22Rv1 (cell line): ENCODE measurements at regions not wholly inside any gene's neighbourhood (a gene's known extent, or its start where the extent isn't known, plus 50 kb on each side); places are given as distances from the start of the nearest gene placed in this dataset.

Experiments
- H3K27ac ChIP-seq: fragments of 450-650 bp; 2 replicates; pipeline ENCODE4 v1.5.1; 2017
- ZFX ChIP-seq: fragments of 450-650 bp; IDR thresholded peaks from 2 replicates; pipeline ENCODE4 v1.6.1; 2017; ENCODE audit warnings: antibody characterized with exemption, borderline replicate concordance
- TF ChIP-seq, protein P1 (sequence below): fragments of 450-650 bp; IDR thresholded peaks from 2 replicates; pipeline ENCODE4 v1.5.1; 2017; ENCODE audit warnings: mild to moderate bottlenecking

DNA sequence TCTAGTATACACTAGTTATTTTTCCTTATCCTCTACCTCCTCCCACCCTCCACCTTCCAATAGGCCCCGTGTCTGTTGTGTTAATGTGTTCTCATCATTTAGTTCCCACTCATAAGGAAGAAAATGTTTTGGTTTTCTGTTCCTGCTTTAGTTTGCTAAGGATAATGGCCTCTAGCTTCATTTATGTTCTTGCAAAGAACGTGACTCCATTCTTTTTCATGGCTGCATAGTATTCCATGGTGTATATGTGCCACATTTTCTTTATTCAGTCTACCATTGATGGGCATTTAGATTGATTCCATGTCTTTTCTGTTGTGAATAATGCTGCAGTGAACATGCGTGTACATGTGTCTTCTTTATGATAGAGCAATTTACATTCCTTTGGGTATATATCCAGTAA is 146.5 kb upstream of the GAS1 start:
- no peak for TF ChIP-seq ZFX
- TF ChIP-seq, protein P1, sequence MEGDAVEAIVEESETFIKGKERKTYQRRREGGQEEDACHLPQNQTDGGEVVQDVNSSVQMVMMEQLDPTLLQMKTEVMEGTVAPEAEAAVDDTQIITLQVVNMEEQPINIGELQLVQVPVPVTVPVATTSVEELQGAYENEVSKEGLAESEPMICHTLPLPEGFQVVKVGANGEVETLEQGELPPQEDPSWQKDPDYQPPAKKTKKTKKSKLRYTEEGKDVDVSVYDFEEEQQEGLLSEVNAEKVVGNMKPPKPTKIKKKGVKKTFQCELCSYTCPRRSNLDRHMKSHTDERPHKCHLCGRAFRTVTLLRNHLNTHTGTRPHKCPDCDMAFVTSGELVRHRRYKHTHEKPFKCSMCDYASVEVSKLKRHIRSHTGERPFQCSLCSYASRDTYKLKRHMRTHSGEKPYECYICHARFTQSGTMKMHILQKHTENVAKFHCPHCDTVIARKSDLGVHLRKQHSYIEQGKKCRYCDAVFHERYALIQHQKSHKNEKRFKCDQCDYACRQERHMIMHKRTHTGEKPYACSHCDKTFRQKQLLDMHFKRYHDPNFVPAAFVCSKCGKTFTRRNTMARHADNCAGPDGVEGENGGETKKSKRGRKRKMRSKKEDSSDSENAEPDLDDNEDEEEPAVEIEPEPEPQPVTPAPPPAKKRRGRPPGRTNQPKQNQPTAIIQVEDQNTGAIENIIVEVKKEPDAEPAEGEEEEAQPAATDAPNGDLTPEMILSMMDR = no peak
- H3K27ac ChIP-seq = no peak overlapping the region

DNA sequence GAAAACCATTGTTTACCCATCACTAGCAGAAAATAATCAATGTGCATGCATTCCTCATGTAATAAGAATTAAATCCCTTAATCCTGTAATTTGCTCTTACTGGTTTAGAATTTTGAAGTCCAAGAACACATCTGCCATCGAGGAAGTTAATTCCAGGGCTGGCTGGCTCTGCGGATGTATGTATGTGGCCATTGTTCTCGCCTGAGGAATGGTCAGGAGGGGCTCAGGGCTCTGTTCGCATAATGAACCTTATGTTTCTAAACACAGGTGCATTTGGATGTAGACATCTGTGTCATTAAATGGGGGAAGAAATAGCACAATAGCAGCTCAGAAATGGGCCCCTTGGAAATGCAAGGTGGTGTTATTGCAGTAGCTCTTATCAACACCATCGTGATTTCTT is 148.6 kb upstream of the GAS1 start:
- no peak overlapping the region for H3K27ac ChIP-seq
- TF ChIP-seq, protein P1 = no peak
- no peak for TF ChIP-seq ZFX

DNA sequence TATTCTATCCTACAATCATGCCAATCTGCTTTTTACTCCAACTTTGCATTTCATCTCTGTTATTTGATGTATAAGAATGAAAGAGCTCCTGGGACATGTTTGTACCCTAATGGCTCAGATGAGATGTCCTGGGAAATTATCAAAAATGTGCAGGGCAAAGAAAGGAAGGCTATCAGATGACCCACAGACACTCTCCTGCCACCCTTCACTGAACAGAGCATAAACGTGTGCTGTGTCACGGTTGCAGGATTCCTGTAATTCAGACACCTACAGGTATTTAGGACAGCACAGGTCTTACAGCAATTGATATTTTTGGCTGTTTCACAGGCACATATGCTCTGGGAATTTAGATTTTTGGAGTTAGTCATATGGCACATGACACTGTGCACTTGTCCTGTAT is 149.2 kb upstream of the GAS1 start:
- TF ChIP-seq, protein P1 = no peak
- no peak for TF ChIP-seq ZFX
- H3K27ac ChIP-seq = no peak overlapping the region

DNA sequence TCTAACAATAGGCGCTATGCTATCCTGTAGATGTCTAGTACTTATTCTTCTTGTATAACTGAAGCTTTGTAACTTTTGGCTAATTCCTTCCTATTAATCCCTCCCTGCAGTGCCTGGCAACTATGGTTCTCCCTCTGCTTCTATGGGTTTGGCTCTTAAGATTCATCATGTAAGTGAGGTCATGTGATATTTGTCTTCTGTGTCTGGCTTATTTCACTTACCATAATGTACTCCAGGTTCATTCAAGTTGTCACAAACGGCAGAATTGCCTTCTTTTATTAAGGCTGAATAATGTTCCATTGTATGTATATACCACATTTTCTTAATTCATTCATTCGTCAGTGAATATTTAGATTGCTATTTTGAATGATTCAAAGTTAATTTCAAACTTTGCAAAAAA is 149.9 kb upstream of the GAS1 start:
- no peak overlapping the region for H3K27ac ChIP-seq
- TF ChIP-seq, protein P1 = no peak
- TF ChIP-seq ZFX = no peak

DNA sequence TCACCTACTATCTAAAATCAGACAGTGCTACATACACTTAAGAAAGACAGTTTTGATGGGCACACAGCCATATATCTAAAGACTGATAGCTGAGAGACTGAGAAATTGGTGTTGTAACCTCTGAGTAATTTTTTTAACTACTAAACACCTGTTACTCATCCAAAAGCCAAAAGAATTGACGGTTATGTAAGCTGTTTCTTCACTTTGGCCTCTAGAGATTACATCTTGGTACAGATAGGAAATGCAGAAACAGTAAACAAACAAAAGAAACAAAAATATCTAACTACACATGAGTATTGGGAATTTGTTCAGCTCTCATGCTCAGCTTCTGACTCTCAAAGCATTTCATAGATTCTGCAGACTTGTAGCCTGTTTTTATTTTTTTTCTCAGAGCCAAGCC is 152.1 kb upstream of the GAS1 start:
- no peak overlapping the region for H3K27ac ChIP-seq
- TF ChIP-seq ZFX = no peak
- TF ChIP-seq, protein P1 = no peak

DNA sequence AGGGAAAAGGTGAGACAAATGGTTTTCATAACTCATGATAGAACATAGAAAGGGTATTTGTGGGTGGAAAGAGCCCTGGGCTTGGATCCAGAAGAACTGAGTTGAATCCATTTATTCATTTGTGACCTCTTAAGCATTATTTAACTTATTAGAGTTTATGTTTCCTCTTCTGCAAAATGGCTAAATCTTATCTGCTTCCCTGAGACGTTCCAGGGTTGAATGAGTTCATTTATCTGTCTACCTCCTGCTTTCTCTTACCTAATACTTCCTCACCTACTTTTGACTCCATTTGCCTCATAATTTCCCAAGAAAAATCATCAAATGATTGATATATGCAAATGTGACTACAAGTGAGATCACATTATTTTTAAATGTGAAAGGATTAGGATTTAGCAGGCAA is 152.7 kb upstream of the GAS1 start:
- no peak for TF ChIP-seq ZFX
- TF ChIP-seq, protein P1 = no peak
- no peak overlapping the region for H3K27ac ChIP-seq

DNA sequence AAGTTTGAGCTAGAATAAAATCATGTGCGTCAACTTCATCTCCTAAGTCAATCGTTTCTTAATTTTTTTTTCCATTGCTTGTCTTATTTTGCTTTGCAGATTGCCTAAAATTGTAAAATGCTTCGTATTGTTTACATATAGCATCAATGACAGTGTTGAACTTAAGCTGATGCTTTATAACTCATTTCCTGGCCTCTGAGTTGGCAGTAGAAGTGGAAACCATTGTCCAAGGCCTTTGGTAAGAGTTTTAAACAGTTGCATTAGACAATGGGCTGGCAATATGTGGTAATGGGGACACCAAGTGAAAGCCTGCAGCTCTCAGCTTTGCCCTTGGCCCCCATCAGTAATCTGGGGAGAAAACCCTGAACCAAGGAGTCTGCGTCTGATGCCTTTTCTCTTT is 154.8 kb upstream of the GAS1 start:
- H3K27ac ChIP-seq = no peak overlapping the region
- no peak for TF ChIP-seq ZFX

DNA sequence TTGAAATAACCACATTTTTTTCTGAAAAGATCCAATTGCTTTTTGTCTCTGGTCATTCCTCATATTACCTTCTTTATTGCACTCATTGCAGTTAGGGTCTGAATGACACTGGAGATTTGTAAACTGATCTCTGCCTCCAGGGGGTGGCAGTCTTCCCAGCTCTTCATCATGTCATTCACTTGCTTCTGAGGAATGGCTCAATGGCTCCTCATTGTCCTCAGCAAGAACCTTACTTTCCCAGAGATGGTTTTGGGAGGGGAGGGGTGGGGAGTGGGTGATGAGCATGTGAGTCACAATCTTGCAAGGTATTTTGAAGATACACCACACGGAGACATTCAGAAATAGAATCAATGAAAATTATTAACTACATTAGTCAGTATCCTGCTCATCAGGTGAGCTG is 159.8 kb upstream of the GAS1 start:
- H3K27ac ChIP-seq = no peak overlapping the region
- no peak for TF ChIP-seq ZFX
- TF ChIP-seq, protein P1 = peak; percentile 37
